IMR-90 (cell line): ENCODE measurements at regions not wholly inside any gene's neighbourhood (a gene's known extent, or its start where the extent isn't known, plus 50 kb on each side); places are given as distances from the start of the nearest gene placed in this dataset.

Experiments used
- ATAC-seq: fragments of 200-7000 bp; cut with Tn5 transposase; 2 replicates; pipeline ENCODE4 v1.9.1; 2020; ENCODE audit warnings: low read depth, mild to moderate bottlenecking, moderate library complexity
- BruUV-seq: library from RNA; stranded (reverse); fragments of 400-500 nt; replicated peaks from 2 replicates; lab custom pipeline; 2021; lab: Mats Ljungman, UMichigan
- CTCF ChIA-PET: fragments of 300-600 bp; formaldehyde crosslinking; extraction: SDS; loops from one replicate; lab custom pipeline; 2021; ENCODE audit warnings: antibody characterized with exemption; lab: Yijun Ruan, JAX
- POLR2A ChIA-PET: fragments of 300-600 bp; sonication (Branson Sonifier 250); formaldehyde crosslinking; loops from one replicate; lab custom pipeline; 2022; ENCODE audit warnings: antibody characterized with exemption; ENCODE audit not compliant: unreplicated experiment; lab: Charles Lee
- DNase-seq: peaks from one replicate; pipeline ENCODE4 v3.0.0; 2013
- H2AFZ ChIP-seq: replicated peaks from 2 replicates; pipeline ENCODE3; 2013; ENCODE audit warnings: low read length, mild to moderate bottlenecking; ENCODE audit not compliant: poor library complexity
- H2AK5ac ChIP-seq: 2 replicates; pipeline ENCODE4 v1.6.1; 2013; ENCODE audit warnings: low read depth, low read length, inconsistent platforms
- H2AK9ac ChIP-seq: replicated peaks from 2 replicates; pipeline ENCODE3; 2013; ENCODE audit warnings: mild to moderate bottlenecking, low read depth, low read length, moderate library complexity; ENCODE audit not compliant: poor library complexity
- H2BK120ac ChIP-seq: 2 replicates; pipeline ENCODE4 v1.6.1; 2013; ENCODE audit warnings: low read depth, low read length, inconsistent platforms
- H2BK15ac ChIP-seq: 3 replicates; pipeline ENCODE4 v1.6.1; 2013; ENCODE audit warnings: low read depth, low read length, inconsistent platforms
- H2BK20ac ChIP-seq: 2 replicates; pipeline ENCODE4 v1.6.1; 2013; ENCODE audit warnings: low read depth, mild to moderate bottlenecking, inconsistent platforms, low read length, moderate library complexity
- H2BK5ac ChIP-seq: 2 replicates; pipeline ENCODE4 v1.6.1; 2013; ENCODE audit warnings: mild to moderate bottlenecking, low read depth, low read length, inconsistent platforms; ENCODE audit not compliant: poor library complexity, severe bottlenecking
- H3K14ac ChIP-seq: replicated peaks from 2 replicates; pipeline ENCODE4 v1.6.1; 2013; ENCODE audit warnings: low read depth, low read length, inconsistent platforms
- H3K18ac ChIP-seq: 2 replicates; pipeline ENCODE4 v1.6.1; 2013; ENCODE audit warnings: low read depth, low read length, control low read depth
- H3K23ac ChIP-seq: 2 replicates; pipeline ENCODE4 v1.6.1; 2013; ENCODE audit warnings: low read depth, low read length, inconsistent platforms
- H3K27ac ChIP-seq: 2 replicates; pipeline ENCODE4 v1.5.1; 2013; ENCODE audit warnings: mild to moderate bottlenecking, control low read depth, low read length; ENCODE audit not compliant: insufficient read depth
- H3K27me3 ChIP-seq: 2 replicates; pipeline ENCODE4 v1.6.1; 2013; ENCODE audit warnings: low read length; ENCODE audit not compliant: control insufficient read depth, insufficient read depth
- H3K36me3 ChIP-seq: 2 replicates; pipeline ENCODE4 v1.6.1; 2013; ENCODE audit warnings: low read length, mixed read lengths; ENCODE audit not compliant: control insufficient read depth, insufficient read depth
- H3K4ac ChIP-seq: 2 replicates; pipeline ENCODE4 v1.6.1; 2013; ENCODE audit warnings: low read depth, low read length, inconsistent platforms
- H3K4me1 ChIP-seq: 2 replicates; pipeline ENCODE4 v1.6.1; 2013; ENCODE audit warnings: low read length, mixed read lengths; ENCODE audit not compliant: control insufficient read depth, insufficient read depth
- H3K4me2 ChIP-seq: 2 replicates; pipeline ENCODE4 v1.6.1; 2013; ENCODE audit warnings: low read depth, mild to moderate bottlenecking, control low read depth, low read length, moderate library complexity
- H3K4me3 ChIP-seq: 2 replicates; pipeline ENCODE4 v1.5.1; 2013; ENCODE audit warnings: low read depth, mild to moderate bottlenecking, control low read depth, low read length, moderate library complexity; ENCODE audit not compliant: insufficient read depth
- H3K56ac ChIP-seq: 2 replicates; pipeline ENCODE4 v1.6.1; 2013; ENCODE audit warnings: low read length, inconsistent platforms; ENCODE audit not compliant: insufficient read depth; ENCODE audit errors: extremely low read depth
- H3K79me1 ChIP-seq, 2 experiments: 2 replicates each; pipeline ENCODE4 v1.6.1; 2013; ENCODE audit warnings: low read length in 2 of 2, inconsistent platforms in 1 of 2, low read depth in 1 of 2
- H3K9ac ChIP-seq: 2 replicates; pipeline ENCODE4 v1.6.1; 2013; ENCODE audit warnings: low read depth, low read length, control low read depth
- H3K9me1 ChIP-seq: 2 replicates; pipeline ENCODE4 v1.6.1; 2013; ENCODE audit warnings: low read length, inconsistent platforms; ENCODE audit not compliant: insufficient read depth
- H3K9me3 ChIP-seq: 2 replicates; pipeline ENCODE4 v1.6.1; 2013; ENCODE audit warnings: low read length; ENCODE audit not compliant: control insufficient read depth, insufficient read depth
- H4K20me1 ChIP-seq: 2 replicates; pipeline ENCODE4 v1.6.1; 2013; ENCODE audit warnings: low read length, inconsistent platforms; ENCODE audit not compliant: insufficient read depth
- H4K5ac ChIP-seq: 2 replicates; pipeline ENCODE4 v1.6.1; 2013; ENCODE audit warnings: mild to moderate bottlenecking, low read depth, low read length, control low read depth
- H4K8ac ChIP-seq, 2 experiments: 2 replicates each; pipeline ENCODE4 v1.6.1; 2013; ENCODE audit warnings: low read depth in 2 of 2, low read length in 2 of 2, control low read depth in 1 of 2, inconsistent platforms in 1 of 2
- H4K91ac ChIP-seq: 2 replicates; pipeline ENCODE4 v1.6.1; 2013; ENCODE audit warnings: low read depth, low read length, inconsistent platforms; ENCODE audit not compliant: insufficient read depth
- NFE2L2 ChIP-seq: fragments of 150-350 bp; IDR thresholded peaks from 2 replicates; pipeline ENCODE4 v1.6.1; 2016; ENCODE audit warnings: low read depth, mild to moderate bottlenecking, low read length
- POLR2A ChIP-seq: IDR thresholded peaks from 2 replicates; pipeline ENCODE4 v1.6.1; 2012; ENCODE audit warnings: mild to moderate bottlenecking, low read depth, low read length
- WGBS, 2 experiments: methylation state at CpG; one replicate each; pipeline versions ENCODE4 v1.1.5 to v1.1.7; 2013; ENCODE audit warnings: missing lambda C conversion rate in 2 of 2; ENCODE audit not compliant: insufficient read length in 1 of 2; ENCODE audit errors: extremely low coverage in 2 of 2; 5-methylcytosine and 5-hydroxymethylcytosine counted together
- dilution Hi-C: fragments of 300-500 bp; cut with HindIII; formaldehyde crosslinking; loops from one replicate; pipeline ENCODE4 v1.14.3; 2018; ENCODE audit warnings: low sequenced_read_pairs; ENCODE audit not compliant: unreplicated experiment
- in situ Hi-C: fragments of 300-500 bp; cut with MboI; formaldehyde crosslinking; loops from 3 replicates; pipeline ENCODE4 v1.14.3; 2019; ENCODE audit warnings: low sequenced_read_pairs, inconsistent platforms, mixed read lengths
- intact Hi-C: fragments of 100-400 bp; cut with micrococcal nuclease; formaldehyde crosslinking; loops from 2 replicates; pipeline ENCODE4 v1.10.0; 2022

DNA sequence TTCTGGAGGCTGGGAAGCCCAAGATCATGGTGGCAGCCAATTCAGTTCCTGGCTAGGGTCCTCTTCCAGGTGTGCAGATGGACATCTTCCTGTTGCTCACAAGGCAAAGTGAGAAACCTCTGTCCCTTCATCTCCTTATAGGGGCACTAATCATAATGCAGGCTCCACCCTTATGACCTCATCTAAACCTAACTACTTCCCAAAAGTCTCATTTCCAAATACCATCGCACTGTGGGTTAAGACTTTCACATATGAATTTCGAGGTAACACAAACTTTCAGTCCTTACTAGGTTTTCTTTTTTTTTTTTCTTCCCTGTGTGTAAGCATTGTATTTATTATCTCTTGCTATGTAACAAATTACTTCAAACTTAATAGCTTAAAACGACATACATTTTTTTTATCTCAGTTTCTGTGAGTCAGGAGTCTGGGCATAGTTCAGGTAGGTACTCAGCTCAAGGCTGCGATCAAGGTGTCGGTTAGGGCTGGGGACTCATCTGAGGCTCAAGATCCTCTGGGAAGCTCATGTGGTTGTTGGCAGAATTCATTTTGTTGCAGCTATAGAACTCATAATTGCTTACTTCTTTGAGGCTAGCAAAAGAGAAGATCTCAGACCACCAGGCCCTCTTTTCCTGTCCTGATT lies 204.7 kb upstream of the STK26 start:
- Histone ChIP-seq H4K91ac (no peak overlapping the region), H2AK9ac (no peak overlapping the region), H2BK20ac (no peak overlapping the region), H4K8ac (no peak overlapping the region), H3K4me2 (no peak overlapping the region), H2AFZ (no peak overlapping the region), H3K23ac (no peak overlapping the region), H3K18ac (no peak overlapping the region), H2BK15ac (no peak overlapping the region), H3K27ac (no peak overlapping the region), H2AK5ac (no peak overlapping the region), H3K56ac (no peak overlapping the region), H3K4ac (no peak overlapping the region), H2BK5ac (no peak overlapping the region), H3K9me1 (no peaks in the 10 kb centered on the region), H4K5ac (no peak overlapping the region), H3K9ac (no peak overlapping the region), H4K20me1 (no peaks in the 10 kb centered on the region), H3K36me3 (no peaks in the 10 kb centered on the region), H3K79me1 (no peaks in the 10 kb centered on the region), H3K4me1 (no peaks in the 10 kb centered on the region), H3K4me3 (no peak overlapping the region), H3K27me3 (no peaks in the 10 kb centered on the region), H2BK120ac (no peak overlapping the region), H3K9me3 (no peaks in the 10 kb centered on the region), H3K14ac (no peak overlapping the region)
- intact Hi-C loops (no loop called here), in situ Hi-C loops (no loop called here), dilution Hi-C loops (no loop called here)
- DNase-seq (no peak), ATAC-seq (no peak)
- 100% methylated on average over 1 of the region's 5 CpGs; no CpG with 5 or more reads in 1 of the 2 experiments for WGBS, 2 experiments
- ChIA-PET CTCF (no interaction called here), POLR2A (no interaction called here)
- no peak for TF ChIP-seq POLR2A
- TF ChIP-seq NFE2L2, result no peak
- BruUV-seq, result no TSS peak
